ENCODE measurements at regions not wholly inside any gene's neighbourhood (a gene's known extent, or its start where the extent isn't known, plus 50 kb on each side); places are given as distances from the start of the nearest gene placed in this dataset.

DNA sequence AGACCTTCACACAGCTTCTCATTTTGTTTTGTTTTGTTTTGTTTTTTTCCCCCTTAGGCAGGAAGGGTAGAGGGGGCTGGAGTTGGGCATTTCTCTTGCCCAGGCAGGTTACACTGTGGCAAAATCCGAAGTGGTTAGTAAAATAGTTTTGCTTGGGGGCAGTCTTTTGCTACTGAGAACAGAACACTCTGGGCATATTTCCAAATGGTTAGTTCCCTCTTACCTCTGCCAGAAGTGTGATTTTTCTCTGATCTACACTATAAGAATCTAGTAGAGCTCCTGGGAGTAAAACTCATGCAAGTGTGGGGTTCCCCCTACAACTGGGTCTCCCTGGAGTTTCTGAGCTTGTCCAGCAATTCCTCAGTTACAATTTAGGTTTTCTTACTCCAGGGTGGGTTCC lies 61.7 kb downstream of the NPS start:
- no peak for DNase-seq (ENCODE audit: low spot score, unreplicated experiment)
- no peak overlapping the region for H3K27ac Mint-ChIP-seq
- H3K4me3 Mint-ChIP-seq (ENCODE audit: low read depth) = no peak overlapping the region
- H3K27me3 Mint-ChIP-seq = peaks cover 21% of the 10 kb centered on the region
- no peaks in the 10 kb centered on the region for H3K36me3 Mint-ChIP-seq (ENCODE audit: insufficient read depth)
- H3K4me1 Mint-ChIP-seq (ENCODE audit: low read depth) = no peaks in the 10 kb centered on the region
- no peaks in the 10 kb centered on the region for H3K9me3 Mint-ChIP-seq (ENCODE audit: low read depth)
- TF ChIP-seq, protein P1, sequence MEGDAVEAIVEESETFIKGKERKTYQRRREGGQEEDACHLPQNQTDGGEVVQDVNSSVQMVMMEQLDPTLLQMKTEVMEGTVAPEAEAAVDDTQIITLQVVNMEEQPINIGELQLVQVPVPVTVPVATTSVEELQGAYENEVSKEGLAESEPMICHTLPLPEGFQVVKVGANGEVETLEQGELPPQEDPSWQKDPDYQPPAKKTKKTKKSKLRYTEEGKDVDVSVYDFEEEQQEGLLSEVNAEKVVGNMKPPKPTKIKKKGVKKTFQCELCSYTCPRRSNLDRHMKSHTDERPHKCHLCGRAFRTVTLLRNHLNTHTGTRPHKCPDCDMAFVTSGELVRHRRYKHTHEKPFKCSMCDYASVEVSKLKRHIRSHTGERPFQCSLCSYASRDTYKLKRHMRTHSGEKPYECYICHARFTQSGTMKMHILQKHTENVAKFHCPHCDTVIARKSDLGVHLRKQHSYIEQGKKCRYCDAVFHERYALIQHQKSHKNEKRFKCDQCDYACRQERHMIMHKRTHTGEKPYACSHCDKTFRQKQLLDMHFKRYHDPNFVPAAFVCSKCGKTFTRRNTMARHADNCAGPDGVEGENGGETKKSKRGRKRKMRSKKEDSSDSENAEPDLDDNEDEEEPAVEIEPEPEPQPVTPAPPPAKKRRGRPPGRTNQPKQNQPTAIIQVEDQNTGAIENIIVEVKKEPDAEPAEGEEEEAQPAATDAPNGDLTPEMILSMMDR (IDR thresholded peaks at IDR 0.05; ENCODE audit: unreplicated experiment) = no peak

DNA sequence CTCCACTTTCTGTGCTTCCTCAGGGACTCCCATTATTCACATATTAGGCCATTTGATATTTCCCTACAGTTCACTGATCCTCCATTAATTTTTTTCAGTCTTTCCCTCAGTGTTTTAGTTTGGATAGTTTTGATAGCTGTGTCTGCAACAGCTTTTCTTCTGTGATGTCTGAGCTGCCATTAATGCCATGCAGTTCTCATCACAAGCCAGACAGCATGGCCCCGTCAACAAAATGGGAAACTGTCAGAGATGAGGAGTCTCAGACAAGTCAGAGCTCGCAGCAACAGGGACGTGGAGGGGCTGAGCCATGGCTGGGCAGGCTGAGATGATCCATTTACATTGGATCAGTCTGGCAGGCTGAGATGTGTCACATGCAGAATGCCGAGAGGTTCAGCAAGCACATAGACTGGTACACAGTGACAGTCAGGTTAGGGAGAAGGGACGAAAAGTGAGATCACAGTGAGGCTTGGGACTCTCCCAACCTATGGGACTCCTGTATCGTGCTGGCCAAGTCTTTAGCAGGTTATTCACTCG lies 65.4 kb downstream of the NPS start:
- H3K4me1 Mint-ChIP-seq (ENCODE audit: low read depth) = no peaks in the 10 kb centered on the region
- no peak overlapping the region for H3K27ac Mint-ChIP-seq
- no peak for DNase-seq (ENCODE audit: low spot score, unreplicated experiment)
- H3K27me3 Mint-ChIP-seq = peaks cover 21% of the 10 kb centered on the region
- H3K4me3 Mint-ChIP-seq (ENCODE audit: low read depth) = no peak overlapping the region
- H3K9me3 Mint-ChIP-seq (ENCODE audit: low read depth) = no peaks in the 10 kb centered on the region
- H3K36me3 Mint-ChIP-seq (ENCODE audit: insufficient read depth) = no peaks in the 10 kb centered on the region
- TF ChIP-seq, protein P1 (IDR thresholded peaks at IDR 0.05; ENCODE audit: unreplicated experiment) = no peak

DNA sequence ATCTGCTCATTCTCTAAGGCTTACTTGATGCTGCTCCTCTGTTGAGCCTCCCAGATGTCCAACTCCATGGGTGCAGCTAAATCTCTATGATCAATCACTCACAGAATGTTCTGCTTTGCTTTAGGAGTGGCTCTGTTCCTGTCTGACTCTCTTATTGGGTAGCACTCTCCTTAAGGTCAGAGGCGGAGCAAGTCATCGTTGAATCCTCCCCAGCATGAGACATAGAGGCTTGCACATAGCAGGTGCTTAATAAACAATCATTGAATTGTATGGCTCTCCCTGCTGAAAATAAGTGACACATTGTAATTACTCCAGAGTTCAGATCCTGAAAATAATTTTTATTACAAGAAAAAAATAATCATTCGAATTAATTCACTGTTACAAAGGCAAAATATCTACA lies 69.7 kb downstream of the NPS start:
- H3K4me3 Mint-ChIP-seq (ENCODE audit: low read depth) = no peak overlapping the region
- TF ChIP-seq, protein P1 (IDR thresholded peaks at IDR 0.05; ENCODE audit: unreplicated experiment) = no peak
- no peaks in the 10 kb centered on the region for H3K36me3 Mint-ChIP-seq (ENCODE audit: insufficient read depth)
- peaks cover 11% of the 10 kb centered on the region for H3K27me3 Mint-ChIP-seq
- H3K9me3 Mint-ChIP-seq (ENCODE audit: low read depth) = no peaks in the 10 kb centered on the region
- DNase-seq (ENCODE audit: low spot score, unreplicated experiment) = no peak
- no peaks in the 10 kb centered on the region for H3K4me1 Mint-ChIP-seq (ENCODE audit: low read depth)
- H3K27ac Mint-ChIP-seq = no peak overlapping the region

DNA sequence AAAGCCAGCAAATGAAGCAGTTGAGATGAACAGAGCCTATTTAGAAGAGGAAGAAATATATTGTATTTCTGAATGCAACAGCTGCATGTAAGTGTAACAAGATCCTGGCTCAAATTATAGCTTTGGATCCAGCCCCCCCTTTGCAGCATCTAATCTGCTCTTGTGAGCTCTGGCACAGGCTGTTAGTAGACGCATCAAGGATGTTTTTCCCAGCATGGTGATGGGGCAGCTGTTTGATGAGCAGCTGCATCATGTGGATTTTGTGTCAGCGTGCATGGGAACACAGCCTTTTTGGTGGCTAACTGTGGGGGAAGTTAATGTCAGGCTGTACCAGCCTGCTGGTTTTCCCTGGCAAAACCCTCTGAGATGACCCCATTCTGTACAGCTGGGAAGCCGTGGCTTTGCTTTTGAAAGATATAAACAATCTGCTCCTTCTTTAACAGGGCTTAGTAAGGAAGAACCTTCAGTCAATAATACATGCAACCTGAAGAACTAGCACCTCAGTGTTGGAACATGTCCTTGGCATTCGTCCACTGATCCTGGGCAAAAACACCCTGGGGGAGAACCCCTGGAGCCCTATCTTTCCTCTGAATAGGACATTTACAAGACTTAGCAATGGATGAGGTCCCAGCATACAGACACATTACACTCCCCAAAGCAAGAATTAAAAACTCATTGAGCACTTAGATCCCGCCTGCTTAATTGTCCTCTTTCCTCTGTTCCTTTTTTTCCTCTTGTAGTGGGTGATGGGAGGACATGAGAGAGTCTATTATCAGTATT lies 70.6 kb downstream of the NPS start:
- peaks cover 11% of the 10 kb centered on the region for H3K27me3 Mint-ChIP-seq
- H3K4me1 Mint-ChIP-seq (ENCODE audit: low read depth) = no peaks in the 10 kb centered on the region
- no peaks in the 10 kb centered on the region for H3K36me3 Mint-ChIP-seq (ENCODE audit: insufficient read depth)
- TF ChIP-seq, protein P1 (IDR thresholded peaks at IDR 0.05; ENCODE audit: unreplicated experiment) = no peak
- H3K9me3 Mint-ChIP-seq (ENCODE audit: low read depth) = peaks cover 3% of the 10 kb centered on the region
- H3K4me3 Mint-ChIP-seq (ENCODE audit: low read depth) = no peak overlapping the region
- DNase-seq (ENCODE audit: low spot score, unreplicated experiment) = no peak
- no peak overlapping the region for H3K27ac Mint-ChIP-seq

DNA sequence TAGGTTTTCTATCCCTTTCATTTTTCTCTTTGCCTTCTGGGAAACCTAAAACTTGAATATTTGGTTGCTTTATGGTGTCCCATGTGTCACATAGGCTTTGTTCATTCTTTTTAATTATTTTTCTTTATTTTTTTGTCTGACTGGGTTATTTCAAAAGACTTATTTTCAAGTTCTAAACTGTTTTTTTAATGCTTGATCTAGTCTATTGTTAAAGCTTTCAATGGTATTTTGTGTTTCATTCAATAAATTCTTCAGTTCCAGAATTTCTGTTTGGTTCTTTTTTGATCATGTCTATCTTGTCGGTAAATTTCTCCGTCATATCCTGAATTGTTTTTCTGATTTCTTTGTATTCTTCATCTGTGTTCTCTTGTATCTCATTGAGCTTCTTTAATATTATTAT lies 86.8 kb downstream of the NPS start:
- no peak for DNase-seq (ENCODE audit: low spot score, unreplicated experiment)
- TF ChIP-seq, protein P1 (IDR thresholded peaks at IDR 0.05; ENCODE audit: unreplicated experiment) = no peak
- H3K27ac Mint-ChIP-seq = no peak overlapping the region
- no peak overlapping the region for H3K4me3 Mint-ChIP-seq (ENCODE audit: low read depth)
- no peaks in the 10 kb centered on the region for H3K4me1 Mint-ChIP-seq (ENCODE audit: low read depth)
- H3K9me3 Mint-ChIP-seq (ENCODE audit: low read depth) = peaks cover 29% of the 10 kb centered on the region
- no peaks in the 10 kb centered on the region for H3K27me3 Mint-ChIP-seq
- H3K36me3 Mint-ChIP-seq (ENCODE audit: insufficient read depth) = peaks cover 1% of the 10 kb centered on the region

All from progenitor cell of endocrine pancreas (in vitro differentiated cells).